Heart left ventricle (tissue), 16 donors: ENCODE measurements at regions not wholly inside any gene's neighbourhood (a gene's known extent, or its start where the extent isn't known, plus 50 kb on each side); places are given as distances from the start of the nearest gene placed in this dataset.

Source experiments
- ATAC-seq, 4 donors: fragments of 200-7000 bp; cut with Tn5 transposase; one replicate each; pipeline ENCODE4 v1.9.1; 2020 to 2022; ENCODE audit warnings: moderate library complexity in 4 of 4, mild to moderate bottlenecking in 3 of 4, moderate number of reproducible peaks in 1 of 4
- DNase-seq, 5 donors: peaks; one replicate each; pipeline ENCODE4 v3.0.0-alpha.2; 2020
- H3K27ac ChIP-seq, 12 donors: fragments of 200-600 bp; sonication (generic) in 4 of 12; one replicate each; pipeline versions ENCODE4 v1.5.0 to v1.8.0; 2016 to 2022; ENCODE audit warnings: mild to moderate bottlenecking in 2 of 12
- H3K27me3 ChIP-seq, 9 donors: fragments of 200-600 bp; sonication (generic) in 2 of 9; one replicate each; pipeline versions ENCODE4 v1.5.1 to v1.8.0; 2016 to 2022; ENCODE audit warnings: mild to moderate bottlenecking in 3 of 9
- H3K36me3 ChIP-seq, 9 donors: fragments of 200-600 bp; sonication (generic) in 2 of 9; one replicate each; pipeline versions ENCODE4 v1.5.0 to v1.8.0; 2018 to 2022; ENCODE audit warnings: mild to moderate bottlenecking in 2 of 9
- H3K4me1 ChIP-seq, 12 donors: fragments of 200-600 bp; sonication (generic) in 4 of 12; one replicate each; pipeline versions ENCODE4 v1.5.0 to v1.8.0; 2016 to 2022; ENCODE audit warnings: mild to moderate bottlenecking in 3 of 12
- H3K4me3 ChIP-seq, 12 donors: fragments of 200-600 bp; sonication (generic) in 4 of 12; one replicate each; pipeline versions ENCODE4 v1.5.0 to v1.8.0; 2017 to 2022; ENCODE audit warnings: mild to moderate bottlenecking in 9 of 12, moderate library complexity in 4 of 12
- H3K9me3 ChIP-seq, 12 donors: fragments of 200-600 bp; sonication (generic) in 4 of 12; one replicate each; pipeline versions ENCODE4 v1.5.0 to v1.8.0; 2016 to 2022; ENCODE audit warnings: mild to moderate bottlenecking in 1 of 12
- POLR2A ChIP-seq, 2 donors: fragments of 450-650 bp; IDR thresholded peaks; one replicate each; pipeline ENCODE4 v1.6.1; 2017; ENCODE audit warnings: antibody characterized with exemption in 2 of 2, mild to moderate bottlenecking in 2 of 2, moderate library complexity in 2 of 2
- WGBS, 4 donors: extraction: QIAGEN DNeasy Blood & Tissue Kit in 2 of 4; methylation state at CpG; one replicate each; pipeline versions ENCODE4 v1.1.5 to v1.1.7; 2013 to 2018; 5-methylcytosine and 5-hydroxymethylcytosine counted together
- intact Hi-C, 10 donors: fragments of 100-400 bp; cut with DNase I; formaldehyde crosslinking; loops; one replicate each; pipeline versions ENCODE4 v1.11.1 to v1.14.2; 2022
- TF ChIP-seq, protein P1 (sequence below), 12 donors: fragments of 200-600 bp; sonication (generic) in 4 of 12; IDR thresholded peaks; one replicate each; pipeline versions ENCODE4 v1.5.0 to v1.8.0; 2018 to 2022; ENCODE audit warnings: antibody characterized with exemption in 12 of 12, mild to moderate bottlenecking in 5 of 12
- donor health status: ischemic (EF 13 %, LVEDD 7.1; RV severe dilation, severe dysfunction).
- donor health status: healthy with polysubstance abuse.
- donor health status: DM: no; HTN: yes; CAD: no.
- donor health status: DM: no; HTN: no; CAD: no.
- donor health status: ischemic (EF 25% LVEDD 6.9; RV normal size, moderate dysfunction).
- donor health status: ischemic (EF 25% LVEDD 5.7; RV mildly dilated, moderate dysfunction).
- donor health status: healthy.
- donor health status: DM: yes; HTN: yes; CAD: no.
- donor health status: ischemic (EF 35%, LVEDD 5.7; RV mildly dilated, moderate dysfunction).
- donor health status: nonischemic (EF 11% LVEDD 7.7; RV severe dilation, severe dysfunction).
- donor health status: DM: yes; HTN: yes; CAD: no.
- donor health status: PGD.
- donor health status: ischemic (EF 29% LVEDD 5.4; RV normal size, mild dysfunction).
- donor health status: nonischemic (EF 23%, LVEDD 6.1; RV moderate dilation, normal function).

DNA sequence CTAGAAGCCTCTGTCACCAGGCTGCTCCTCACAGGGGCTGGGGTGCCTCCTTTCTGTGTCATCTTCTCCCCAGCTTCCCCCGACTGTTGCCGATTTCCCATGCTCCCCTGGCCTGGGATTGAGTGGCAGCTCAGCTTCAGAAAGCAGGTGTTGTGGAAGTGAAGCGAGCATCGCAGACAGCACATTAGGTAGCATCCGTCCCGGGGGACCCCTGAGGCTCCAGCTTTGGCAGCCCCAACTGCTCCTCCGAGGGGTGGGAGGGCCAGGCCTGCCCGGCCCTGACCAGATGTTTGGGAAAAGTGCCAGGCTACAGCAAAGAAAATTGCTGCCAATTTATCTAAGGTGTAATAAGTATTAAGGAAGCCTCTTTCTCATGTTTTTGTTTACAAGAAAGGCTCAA is 1045.6 kb downstream of the BCL11B start:
- 65 to 76% (median 68%) methylated on average over 8 of the region's 8 CpGs for WGBS, 4 donors
- TF ChIP-seq, protein P1, sequence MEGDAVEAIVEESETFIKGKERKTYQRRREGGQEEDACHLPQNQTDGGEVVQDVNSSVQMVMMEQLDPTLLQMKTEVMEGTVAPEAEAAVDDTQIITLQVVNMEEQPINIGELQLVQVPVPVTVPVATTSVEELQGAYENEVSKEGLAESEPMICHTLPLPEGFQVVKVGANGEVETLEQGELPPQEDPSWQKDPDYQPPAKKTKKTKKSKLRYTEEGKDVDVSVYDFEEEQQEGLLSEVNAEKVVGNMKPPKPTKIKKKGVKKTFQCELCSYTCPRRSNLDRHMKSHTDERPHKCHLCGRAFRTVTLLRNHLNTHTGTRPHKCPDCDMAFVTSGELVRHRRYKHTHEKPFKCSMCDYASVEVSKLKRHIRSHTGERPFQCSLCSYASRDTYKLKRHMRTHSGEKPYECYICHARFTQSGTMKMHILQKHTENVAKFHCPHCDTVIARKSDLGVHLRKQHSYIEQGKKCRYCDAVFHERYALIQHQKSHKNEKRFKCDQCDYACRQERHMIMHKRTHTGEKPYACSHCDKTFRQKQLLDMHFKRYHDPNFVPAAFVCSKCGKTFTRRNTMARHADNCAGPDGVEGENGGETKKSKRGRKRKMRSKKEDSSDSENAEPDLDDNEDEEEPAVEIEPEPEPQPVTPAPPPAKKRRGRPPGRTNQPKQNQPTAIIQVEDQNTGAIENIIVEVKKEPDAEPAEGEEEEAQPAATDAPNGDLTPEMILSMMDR (IDR thresholded peaks at IDR 0.05), result no peak
- TF ChIP-seq POLR2A (IDR thresholded peaks at IDR 0.05), result no peak
- Histone ChIP-seq H3K36me3 (no peaks in the 10 kb centered on the region), H3K9me3 (no peaks in the 10 kb centered on the region), H3K4me3 (no peak overlapping the region), H3K27ac (no peak overlapping the region), H3K4me1 (no peaks in the 10 kb centered on the region), H3K27me3 (no peaks in the 10 kb centered on the region)
- intact Hi-C loops, result no loop called here
- no peak for DNase-seq
- no peak for ATAC-seq

DNA sequence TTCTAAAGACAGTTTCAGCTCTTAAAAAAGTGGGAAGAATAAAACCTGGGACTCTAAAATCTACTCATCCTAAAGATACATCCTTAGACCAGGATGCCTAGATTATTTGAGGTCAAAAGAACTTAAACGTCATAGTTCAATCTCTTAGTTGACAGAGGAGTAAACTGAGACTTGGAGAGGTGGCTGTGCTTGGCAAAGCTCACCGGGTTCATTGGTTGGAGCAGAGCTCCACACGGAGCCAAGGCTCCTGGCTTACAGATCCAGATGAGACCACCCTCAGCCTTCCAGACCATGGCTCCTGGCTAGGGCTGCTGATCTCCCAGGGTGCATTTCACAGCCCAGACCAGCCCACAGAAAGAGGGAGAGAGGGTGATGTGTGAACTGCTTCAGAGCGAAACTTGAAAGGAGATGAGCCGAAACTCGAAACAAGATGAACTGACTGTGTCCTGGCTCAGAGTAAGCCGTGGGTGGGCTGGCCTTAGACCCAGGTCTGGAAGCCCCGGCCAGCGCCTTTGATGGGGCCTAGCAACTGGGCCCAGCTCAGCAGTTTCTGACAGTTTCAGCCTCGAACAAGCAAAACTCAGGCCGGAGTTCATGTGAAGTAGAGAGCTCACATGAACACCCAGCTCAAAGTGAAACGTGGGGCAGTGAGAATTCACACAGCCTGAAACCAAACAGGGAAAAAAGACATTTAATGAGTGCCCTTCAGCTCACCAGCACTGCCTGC is 1044.8 kb downstream of the BCL11B start:
- no peak overlapping the region for H3K4me3 ChIP-seq
- H3K27ac ChIP-seq, result peak overlapping the region in 1 of 12 donors; percentile 42
- no peaks in the 10 kb centered on the region for H3K36me3 ChIP-seq
- DNase-seq (no peak), ATAC-seq (no peak)
- no peaks in the 10 kb centered on the region for H3K4me1 ChIP-seq
- intact Hi-C loops, result no loop called here
- no peaks in the 10 kb centered on the region for H3K9me3 ChIP-seq
- no peak for TF ChIP-seq POLR2A (IDR thresholded peaks at IDR 0.05)
- TF ChIP-seq, protein P1 (IDR thresholded peaks at IDR 0.05), result no peak
- no peaks in the 10 kb centered on the region for H3K27me3 ChIP-seq
- 62 to 73% (median 72%) methylated on average over 12 of the region's 12 CpGs for WGBS, 4 donors

DNA sequence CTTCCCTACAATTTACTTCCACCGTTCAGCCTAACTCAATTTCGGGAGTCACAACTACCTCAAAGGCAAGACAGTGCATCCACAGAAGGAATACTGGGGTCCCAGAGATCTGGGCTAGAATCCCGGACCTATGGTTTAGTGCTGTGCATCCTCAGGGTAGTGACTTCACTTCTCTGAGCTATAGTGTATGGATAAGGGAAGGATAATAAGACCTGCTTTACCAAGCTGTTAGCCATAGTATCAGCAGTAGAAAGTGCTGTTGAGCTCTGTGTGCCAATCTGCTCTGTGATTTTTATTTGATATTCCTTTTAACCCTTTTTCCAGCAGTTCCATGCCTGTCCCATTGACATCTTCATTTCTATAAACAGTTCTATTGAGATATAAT is 1044.3 kb downstream of the BCL11B start:
- no peak for DNase-seq
- no peaks in the 10 kb centered on the region for H3K36me3 ChIP-seq
- WGBS, 4 donors, result 72 to 81% (median 77%) methylated on average over 3 of the region's 3 CpGs
- no peak overlapping the region for H3K4me3 ChIP-seq
- H3K9me3 ChIP-seq, result no peaks in the 10 kb centered on the region
- intact Hi-C loops, result no loop called here
- no peaks in the 10 kb centered on the region for H3K4me1 ChIP-seq
- H3K27ac ChIP-seq, result no peak overlapping the region
- no peak for ATAC-seq
- no peaks in the 10 kb centered on the region for H3K27me3 ChIP-seq
- no peak for TF ChIP-seq POLR2A (IDR thresholded peaks at IDR 0.05)
- TF ChIP-seq, protein P1 (IDR thresholded peaks at IDR 0.05), result no peak

DNA sequence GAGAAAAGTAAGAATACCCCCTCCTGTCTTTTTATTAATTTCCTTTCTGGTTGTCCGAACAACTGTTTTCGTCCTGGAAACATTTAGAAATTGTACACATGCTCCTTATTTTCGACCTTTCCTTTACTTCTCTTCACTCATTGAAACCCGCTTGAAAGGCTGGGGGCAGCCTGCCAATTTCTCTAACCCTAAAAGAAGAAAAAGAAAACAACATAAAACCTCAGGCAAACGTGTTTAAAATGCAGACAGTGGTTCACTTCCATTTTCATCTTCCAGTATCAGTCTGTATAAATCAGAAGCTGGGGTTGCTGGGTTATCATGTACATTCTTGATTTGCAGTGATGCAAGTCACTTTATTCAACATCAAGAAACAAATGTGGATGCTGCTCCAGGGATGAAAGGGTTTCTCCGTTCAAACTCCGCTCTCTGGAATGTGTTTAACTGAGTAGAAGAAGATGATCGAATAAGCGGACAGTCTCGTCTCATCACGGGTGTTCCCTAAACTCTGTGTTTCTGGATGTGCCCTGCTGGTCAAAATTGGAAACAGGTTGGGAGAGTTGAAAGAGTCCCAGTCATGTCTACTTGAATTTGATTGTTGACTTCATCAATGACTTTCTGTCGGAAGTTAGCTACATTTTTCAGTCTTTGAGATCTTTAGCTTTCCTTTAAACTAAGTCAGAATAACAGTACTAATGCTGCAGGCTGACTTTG is 1042.2 kb downstream of the BCL11B start:
- H3K36me3 ChIP-seq, result no peaks in the 10 kb centered on the region
- 56 to 78% (median 66%) methylated on average over 12 of the region's 12 CpGs for WGBS, 4 donors
- H3K9me3 ChIP-seq, result no peaks in the 10 kb centered on the region
- TF ChIP-seq, protein P1 (IDR thresholded peaks at IDR 0.05), result no peak
- TF ChIP-seq POLR2A (IDR thresholded peaks at IDR 0.05), result no peak
- DNase-seq (no peak), ATAC-seq (no peak)
- H3K4me3 ChIP-seq, result no peak overlapping the region
- no peaks in the 10 kb centered on the region for H3K27me3 ChIP-seq
- H3K4me1 ChIP-seq, result no peaks in the 10 kb centered on the region
- intact Hi-C loops, result no loop called here
- H3K27ac ChIP-seq, result no peak overlapping the region
